GM23338 (cell line): ENCODE measurements at regions not wholly inside any gene's neighbourhood (a gene's known extent, or its start where the extent isn't known, plus 50 kb on each side); places are given as distances from the start of the nearest gene placed in this dataset.

Source experiments
- ATAC-seq: fragments of 200-7000 bp; cut with Tn5 transposase; 3 replicates; pipeline ENCODE4 v1.9.1; 2020
- DNase-seq: peaks from one replicate; pipeline ENCODE4 v3.0.0-alpha.2; 2015; ENCODE audit warnings: low spot score
- H2AFZ ChIP-seq: fragments of 200-600 bp; sonication (generic); 2 replicates; pipeline ENCODE4 v1.8.0; 2016; ENCODE audit warnings: antibody characterized with exemption, mild to moderate bottlenecking, moderate library complexity
- H3F3A ChIP-seq: fragments of 200-600 bp; sonication (generic); replicated peaks from 2 replicates; pipeline ENCODE4 v1.8.0; 2017; ENCODE audit warnings: antibody characterized with exemption, mixed run types, low read depth
- H3K27ac ChIP-seq: fragments of 200-600 bp; sonication (generic); 2 replicates; pipeline ENCODE4 v1.6.1; 2016; ENCODE audit warnings: low read depth
- H3K27me3 ChIP-seq: fragments of 200-600 bp; sonication (generic); 2 replicates; pipeline ENCODE4 v1.8.0; 2016; ENCODE audit warnings: mild to moderate bottlenecking, mixed run types, moderate library complexity; ENCODE audit not compliant: insufficient read depth
- H3K36me3 ChIP-seq: fragments of 200-600 bp; sonication (generic); 2 replicates; pipeline ENCODE4 v1.8.0; 2016; ENCODE audit warnings: mild to moderate bottlenecking; ENCODE audit not compliant: insufficient read depth
- H3K4me1 ChIP-seq: fragments of 200-600 bp; sonication (generic); 2 replicates; pipeline ENCODE4 v1.8.0; 2016; ENCODE audit warnings: mild to moderate bottlenecking, moderate library complexity; ENCODE audit not compliant: insufficient read depth
- H3K4me2 ChIP-seq: fragments of 200-600 bp; sonication (generic); 2 replicates; pipeline ENCODE4 v1.7.1; 2017; ENCODE audit warnings: mixed run types
- H3K4me3 ChIP-seq: fragments of 200-600 bp; sonication (generic); 2 replicates; pipeline ENCODE4 v1.6.1; 2016; ENCODE audit warnings: mixed run types
- H3K79me2 ChIP-seq: fragments of 200-600 bp; sonication (generic); replicated peaks from 2 replicates; pipeline ENCODE4 v1.8.0; 2017; ENCODE audit warnings: mild to moderate bottlenecking; ENCODE audit not compliant: insufficient read depth
- H3K9me2 ChIP-seq: fragments of 200-600 bp; sonication (generic); 2 replicates; pipeline ENCODE4 v1.8.0; 2017; ENCODE audit not compliant: insufficient read depth
- H4K20me1 ChIP-seq: fragments of 200-600 bp; sonication (generic); replicated peaks from 2 replicates; pipeline ENCODE4 v1.8.0; 2017; ENCODE audit warnings: mild to moderate bottlenecking; ENCODE audit not compliant: insufficient read depth
- H3K27ac Mint-ChIP-seq: 2 replicates; pipeline ENCODE4 v1.8.0; 2020; ENCODE audit warnings: inconsistent platforms, mild to moderate bottlenecking, moderate library complexity, mixed read lengths
- H3K27me3 Mint-ChIP-seq: 3 replicates; pipeline ENCODE4 v1.8.0; 2022; ENCODE audit warnings: low read depth, mild to moderate bottlenecking, moderate library complexity, mixed read lengths, inconsistent platforms; ENCODE audit not compliant: insufficient read depth, poor library complexity
- H3K36me3 Mint-ChIP-seq: 3 replicates; pipeline ENCODE4 v1.8.0; 2021; ENCODE audit warnings: low read depth, mild to moderate bottlenecking, inconsistent platforms, moderate library complexity, mixed read lengths
- H3K4me1 Mint-ChIP-seq: 3 replicates; pipeline ENCODE4 v1.8.0; 2020; ENCODE audit warnings: mild to moderate bottlenecking, inconsistent platforms, mixed read lengths
- H3K4me3 Mint-ChIP-seq: 3 replicates; pipeline ENCODE4 v1.8.0; 2021; ENCODE audit warnings: moderate library complexity, mild to moderate bottlenecking, inconsistent platforms, mixed read lengths
- H3K9me3 Mint-ChIP-seq: 3 replicates; pipeline ENCODE4 v1.8.0; 2020; ENCODE audit warnings: moderate library complexity, mild to moderate bottlenecking, inconsistent platforms, mixed read lengths
- CREB1 ChIP-seq: fragments of 250-450 bp; sonication (Bioruptor Pico); IDR thresholded peaks from 2 replicates; pipeline ENCODE4 v1.5.0; 2020; ENCODE audit warnings: low read depth, mild to moderate bottlenecking, moderate library complexity
- JUNB ChIP-seq: IDR thresholded peaks from one replicate; pipeline ENCODE4 v1.6.1; 2016; ENCODE audit warnings: antibody characterized with exemption; ENCODE audit not compliant: unreplicated experiment
- POLR2AphosphoS5 ChIP-seq: IDR thresholded peaks from 2 replicates; pipeline ENCODE4 v1.6.1; 2016; ENCODE audit warnings: antibody characterized with exemption, low read depth
- ZNF331 ChIP-seq: fragments of 250-450 bp; sonication (Bioruptor Pico); IDR thresholded peaks from 2 replicates; pipeline ENCODE4 v1.5.0; 2020; ENCODE audit warnings: low read depth, mild to moderate bottlenecking, moderate library complexity
- TF ChIP-seq, protein P1 (sequence below): IDR thresholded peaks from 2 replicates; pipeline ENCODE4 v1.6.1; 2016; ENCODE audit warnings: antibody characterized with exemption
- TF ChIP-seq, protein P2 (sequence below): IDR thresholded peaks from one replicate; pipeline ENCODE4 v1.6.1; 2018; ENCODE audit warnings: antibody characterized with exemption; ENCODE audit not compliant: unreplicated experiment
- TF ChIP-seq, protein P3 (sequence below), 2 experiments: fragments of 200-600 bp in 1 of 2; sonication (generic) in 1 of 2; conservative IDR thresholded peaks; 2 replicates each; pipeline versions ENCODE4 v1.5.1 to v1.6.1; 2016 to 2017; ENCODE audit warnings: antibody characterized with exemption in 2 of 2, low read depth in 2 of 2, mild to moderate bottlenecking in 2 of 2, moderate library complexity in 1 of 2

DNA sequence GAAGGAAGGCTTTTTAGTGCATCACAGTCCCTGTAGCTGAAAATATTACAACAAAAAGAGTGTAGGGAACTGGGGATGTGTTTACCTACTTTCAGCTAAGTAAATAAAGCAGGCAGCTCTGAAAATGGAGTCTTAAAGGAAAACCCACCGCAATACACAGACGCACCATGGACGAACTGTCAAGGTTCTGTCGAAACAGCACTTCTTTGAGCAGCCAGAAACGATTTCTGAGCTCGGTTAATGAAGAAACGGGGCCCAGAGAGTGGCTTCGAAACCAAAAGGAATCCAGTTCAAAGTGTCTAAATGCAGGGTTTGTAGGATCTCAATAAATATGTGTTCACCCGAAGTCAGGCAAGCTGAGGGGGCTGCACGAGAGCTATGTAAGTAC is 275.4 kb upstream of the NEBL start (continued):
- TF ChIP-seq, protein P1, sequence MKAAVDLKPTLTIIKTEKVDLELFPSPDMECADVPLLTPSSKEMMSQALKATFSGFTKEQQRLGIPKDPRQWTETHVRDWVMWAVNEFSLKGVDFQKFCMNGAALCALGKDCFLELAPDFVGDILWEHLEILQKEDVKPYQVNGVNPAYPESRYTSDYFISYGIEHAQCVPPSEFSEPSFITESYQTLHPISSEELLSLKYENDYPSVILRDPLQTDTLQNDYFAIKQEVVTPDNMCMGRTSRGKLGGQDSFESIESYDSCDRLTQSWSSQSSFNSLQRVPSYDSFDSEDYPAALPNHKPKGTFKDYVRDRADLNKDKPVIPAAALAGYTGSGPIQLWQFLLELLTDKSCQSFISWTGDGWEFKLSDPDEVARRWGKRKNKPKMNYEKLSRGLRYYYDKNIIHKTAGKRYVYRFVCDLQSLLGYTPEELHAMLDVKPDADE, result no peak
- TF ChIP-seq ZNF331 (CRISPR knock-in tag) (no peak), CREB1 (CRISPR knock-in tag) (no peak), POLR2AphosphoS5 (no peak)
- TF ChIP-seq, protein P2, sequence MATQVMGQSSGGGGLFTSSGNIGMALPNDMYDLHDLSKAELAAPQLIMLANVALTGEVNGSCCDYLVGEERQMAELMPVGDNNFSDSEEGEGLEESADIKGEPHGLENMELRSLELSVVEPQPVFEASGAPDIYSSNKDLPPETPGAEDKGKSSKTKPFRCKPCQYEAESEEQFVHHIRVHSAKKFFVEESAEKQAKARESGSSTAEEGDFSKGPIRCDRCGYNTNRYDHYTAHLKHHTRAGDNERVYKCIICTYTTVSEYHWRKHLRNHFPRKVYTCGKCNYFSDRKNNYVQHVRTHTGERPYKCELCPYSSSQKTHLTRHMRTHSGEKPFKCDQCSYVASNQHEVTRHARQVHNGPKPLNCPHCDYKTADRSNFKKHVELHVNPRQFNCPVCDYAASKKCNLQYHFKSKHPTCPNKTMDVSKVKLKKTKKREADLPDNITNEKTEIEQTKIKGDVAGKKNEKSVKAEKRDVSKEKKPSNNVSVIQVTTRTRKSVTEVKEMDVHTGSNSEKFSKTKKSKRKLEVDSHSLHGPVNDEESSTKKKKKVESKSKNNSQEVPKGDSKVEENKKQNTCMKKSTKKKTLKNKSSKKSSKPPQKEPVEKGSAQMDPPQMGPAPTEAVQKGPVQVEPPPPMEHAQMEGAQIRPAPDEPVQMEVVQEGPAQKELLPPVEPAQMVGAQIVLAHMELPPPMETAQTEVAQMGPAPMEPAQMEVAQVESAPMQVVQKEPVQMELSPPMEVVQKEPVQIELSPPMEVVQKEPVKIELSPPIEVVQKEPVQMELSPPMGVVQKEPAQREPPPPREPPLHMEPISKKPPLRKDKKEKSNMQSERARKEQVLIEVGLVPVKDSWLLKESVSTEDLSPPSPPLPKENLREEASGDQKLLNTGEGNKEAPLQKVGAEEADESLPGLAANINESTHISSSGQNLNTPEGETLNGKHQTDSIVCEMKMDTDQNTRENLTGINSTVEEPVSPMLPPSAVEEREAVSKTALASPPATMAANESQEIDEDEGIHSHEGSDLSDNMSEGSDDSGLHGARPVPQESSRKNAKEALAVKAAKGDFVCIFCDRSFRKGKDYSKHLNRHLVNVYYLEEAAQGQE, result no peak

DNA sequence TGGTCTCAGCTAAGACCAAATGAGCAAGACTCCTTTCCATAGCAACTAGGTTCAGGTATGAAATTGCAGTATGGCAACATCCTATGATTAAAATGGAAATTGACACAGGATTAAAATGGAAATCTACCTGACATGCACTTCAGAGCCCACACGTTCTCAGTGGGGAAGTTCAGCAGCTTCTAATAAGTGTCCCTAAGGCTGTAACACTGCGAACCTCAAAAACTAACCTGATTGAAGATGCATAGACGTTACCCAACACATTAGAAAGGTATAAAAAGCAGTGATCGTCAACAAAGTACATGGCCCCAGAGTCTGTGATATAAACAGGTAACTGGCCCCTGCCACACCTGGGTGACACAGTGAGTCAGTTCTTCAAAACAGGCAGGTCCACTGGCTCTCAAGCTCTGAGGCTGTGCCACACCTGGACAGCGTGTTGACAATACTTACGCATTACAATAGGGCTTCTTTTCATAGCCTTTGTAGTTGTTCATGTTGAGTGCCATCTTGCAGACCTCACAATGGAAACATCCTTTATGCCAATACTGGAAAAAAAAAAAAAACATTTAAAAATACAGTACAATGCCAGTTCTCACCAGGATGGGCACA is 274.9 kb upstream of the NEBL start:
- no peak for TF ChIP-seq CREB1 (CRISPR knock-in tag)
- no peak for TF ChIP-seq JUNB
- Histone ChIP-seq H3F3A (peaks cover 9% of the 10 kb centered on the region), H3K27me3 (peaks cover 50% of the 10 kb centered on the region), H3K79me2 (no peaks in the 10 kb centered on the region), H3K9me2 (no peaks in the 10 kb centered on the region), H3K4me2 (peak overlapping the region; percentile 97), H3K27ac (no peak overlapping the region), H3K4me1 (peaks cover 28% of the 10 kb centered on the region), H3K4me3 (peak overlapping the region; percentile 87), H4K20me1 (no peaks in the 10 kb centered on the region), H2AFZ (no peak overlapping the region), H3K36me3 (no peaks in the 10 kb centered on the region)
- no peaks in the 10 kb centered on the region; the same call in 1 of the 3 replicates for H3K36me3 Mint-ChIP-seq
- no peak for ATAC-seq
- peaks cover 37% of the 10 kb centered on the region for H3K27me3 Mint-ChIP-seq
- DNase-seq, result no peak
- H3K27ac Mint-ChIP-seq, result no peak overlapping the region
- H3K4me3 Mint-ChIP-seq, result peak overlapping the region; percentile 94
- no peaks in the 10 kb centered on the region; the same call in 2 of the 3 replicates for H3K9me3 Mint-ChIP-seq
- peaks cover 25% of the 10 kb centered on the region for H3K4me1 Mint-ChIP-seq

DNA sequence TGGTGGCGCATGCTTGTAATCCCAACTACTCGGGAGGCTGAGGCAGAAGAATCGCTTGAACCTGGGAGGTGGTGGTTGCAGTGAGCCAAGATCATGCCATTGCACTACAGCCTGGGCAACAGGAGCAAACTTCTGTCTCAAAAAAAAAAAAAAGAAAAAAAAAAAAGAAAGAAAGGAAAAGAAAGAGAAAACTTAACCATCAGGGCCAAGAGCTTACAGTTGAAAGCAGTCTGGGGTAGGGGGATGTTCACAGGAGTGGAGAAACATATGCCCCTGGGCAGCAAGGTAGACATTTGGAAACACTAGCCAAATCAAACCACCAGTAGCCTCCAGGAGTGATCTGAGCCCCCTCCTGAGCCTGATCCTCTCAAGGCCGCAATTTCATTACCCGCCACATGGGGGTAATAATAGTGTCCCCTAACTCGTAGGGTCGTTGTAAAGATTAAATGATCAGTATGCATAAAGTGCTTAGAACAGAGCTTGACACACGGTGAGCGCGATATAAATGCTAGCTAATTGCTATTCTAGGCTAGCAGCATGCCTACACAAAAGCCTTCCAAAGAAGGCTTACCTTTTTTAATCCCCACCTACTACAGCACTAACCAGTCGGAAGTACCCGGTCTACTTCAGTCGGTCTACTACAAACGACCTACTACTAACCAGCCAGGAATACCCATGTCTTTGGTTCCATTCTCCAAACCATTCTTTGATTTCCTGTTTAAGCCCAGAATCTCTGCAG is 274.3 kb upstream of the NEBL start:
- peaks cover 9% of the 10 kb centered on the region for H3F3A ChIP-seq
- H3K4me1 ChIP-seq, result peaks cover 28% of the 10 kb centered on the region
- DNase-seq (peak; percentile 75), ATAC-seq (peak; percentile 16)
- H3K36me3 ChIP-seq, result no peaks in the 10 kb centered on the region
- Mint-ChIP-seq H3K36me3 (peaks cover 2% of the 10 kb centered on the region; the same call in 2 of the 3 replicates), H3K4me3 (no peak overlapping the region), H3K27ac (no peak overlapping the region), H3K4me1 (peaks cover 29% of the 10 kb centered on the region), H3K9me3 (no peaks in the 10 kb centered on the region; the same call in 2 of the 3 replicates), H3K27me3 (peaks cover 34% of the 10 kb centered on the region)
- H3K9me2 ChIP-seq, result no peaks in the 10 kb centered on the region
- no peaks in the 10 kb centered on the region for H4K20me1 ChIP-seq
- H2AFZ ChIP-seq, result no peak overlapping the region
- 0 out of 2 replicates have a peak overlapping the region, but pooled peaks have one; percentile 97 for H3K4me2 ChIP-seq
- TF ChIP-seq, protein P1, result no peak
- no peak for TF ChIP-seq POLR2AphosphoS5
- TF ChIP-seq, protein P3, sequence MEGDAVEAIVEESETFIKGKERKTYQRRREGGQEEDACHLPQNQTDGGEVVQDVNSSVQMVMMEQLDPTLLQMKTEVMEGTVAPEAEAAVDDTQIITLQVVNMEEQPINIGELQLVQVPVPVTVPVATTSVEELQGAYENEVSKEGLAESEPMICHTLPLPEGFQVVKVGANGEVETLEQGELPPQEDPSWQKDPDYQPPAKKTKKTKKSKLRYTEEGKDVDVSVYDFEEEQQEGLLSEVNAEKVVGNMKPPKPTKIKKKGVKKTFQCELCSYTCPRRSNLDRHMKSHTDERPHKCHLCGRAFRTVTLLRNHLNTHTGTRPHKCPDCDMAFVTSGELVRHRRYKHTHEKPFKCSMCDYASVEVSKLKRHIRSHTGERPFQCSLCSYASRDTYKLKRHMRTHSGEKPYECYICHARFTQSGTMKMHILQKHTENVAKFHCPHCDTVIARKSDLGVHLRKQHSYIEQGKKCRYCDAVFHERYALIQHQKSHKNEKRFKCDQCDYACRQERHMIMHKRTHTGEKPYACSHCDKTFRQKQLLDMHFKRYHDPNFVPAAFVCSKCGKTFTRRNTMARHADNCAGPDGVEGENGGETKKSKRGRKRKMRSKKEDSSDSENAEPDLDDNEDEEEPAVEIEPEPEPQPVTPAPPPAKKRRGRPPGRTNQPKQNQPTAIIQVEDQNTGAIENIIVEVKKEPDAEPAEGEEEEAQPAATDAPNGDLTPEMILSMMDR (conservative IDR thresholded peaks at IDR 0.05; ENCODE audit: low read depth in 2 of 2), result peak; percentile 54 to 69
- H3K27me3 ChIP-seq, result peaks cover 43% of the 10 kb centered on the region
- no peak overlapping the region for H3K27ac ChIP-seq
- H3K4me3 ChIP-seq, result no peak overlapping the region
- no peaks in the 10 kb centered on the region for H3K79me2 ChIP-seq
